Subcutaneous abdominal adipose tissue (tissue), 5 donors: ENCODE measurements at regions not wholly inside any gene's neighbourhood (a gene's known extent, or its start where the extent isn't known, plus 50 kb on each side); places are given as distances from the start of the nearest gene placed in this dataset.

Experiments
- H3K27ac ChIP-seq: one replicate; pipeline ENCODE4 v1.7.0; 2013; ENCODE audit warnings: low read depth, mild to moderate bottlenecking, inconsistent platforms, low read length, moderate library complexity
- H3K27me3 ChIP-seq, 5 donors: one replicate each; pipeline ENCODE4 v1.7.0; 2013; ENCODE audit warnings: low read length in 5 of 5, inconsistent platforms in 1 of 5; ENCODE audit not compliant: control insufficient read depth in 5 of 5, insufficient read depth in 4 of 5
- H3K36me3 ChIP-seq, 5 donors: one replicate each; pipeline ENCODE4 v1.7.0; 2013; ENCODE audit warnings: low read length in 5 of 5; ENCODE audit not compliant: control insufficient read depth in 5 of 5, insufficient read depth in 5 of 5
- H3K4me1 ChIP-seq, 5 donors: one replicate each; pipeline ENCODE4 v1.7.0; 2013; ENCODE audit warnings: low read length in 5 of 5, mild to moderate bottlenecking in 3 of 5, moderate library complexity in 1 of 5; ENCODE audit not compliant: control insufficient read depth in 5 of 5, insufficient read depth in 5 of 5
- H3K4me3 ChIP-seq, 5 donors: one replicate each; pipeline ENCODE4 v1.7.0; 2013; ENCODE audit warnings: low read length in 5 of 5, low read depth in 1 of 5
- H3K9ac ChIP-seq, 5 donors: one replicate each; pipeline ENCODE4 v1.7.0; 2013; ENCODE audit warnings: low read length in 5 of 5, mild to moderate bottlenecking in 4 of 5, moderate library complexity in 3 of 5
- H3K9me3 ChIP-seq, 5 donors: one replicate each; pipeline ENCODE4 v1.7.0; 2013; ENCODE audit warnings: low read length in 5 of 5; ENCODE audit not compliant: control insufficient read depth in 5 of 5
- donor health status: healthy.
- donor health status: healthy.
- donor health status: healthy.
- donor health status: healthy.
- donor health status: healthy.

DNA sequence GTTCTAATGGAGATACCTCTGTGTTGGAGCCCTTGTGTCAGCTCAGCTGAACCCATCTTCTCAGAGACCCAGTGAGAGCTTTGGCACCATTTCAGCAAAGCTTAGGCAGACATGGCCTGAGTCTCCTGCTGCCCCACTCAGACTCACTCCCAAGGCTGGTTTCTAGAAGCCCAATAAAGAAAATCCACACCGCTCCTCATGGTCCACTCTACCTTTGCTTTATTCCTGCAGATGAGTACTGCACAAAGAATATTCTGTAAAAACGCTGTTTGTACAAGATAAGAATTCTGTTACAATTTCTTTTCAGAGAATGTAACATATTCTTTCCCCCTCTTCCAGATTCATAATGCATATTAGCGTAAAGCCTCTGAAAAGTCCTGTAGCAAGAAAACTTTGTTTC is 129.3 kb downstream of the C5orf15 start:
- no peaks in the 10 kb centered on the region for H3K36me3 ChIP-seq
- no peak overlapping the region for H3K4me3 ChIP-seq
- H3K9ac ChIP-seq = no peak overlapping the region
- no peaks in the 10 kb centered on the region for H3K4me1 ChIP-seq
- peaks cover 0 to 5% (median 0%) of the 10 kb centered on the region in 5 donors for H3K27me3 ChIP-seq
- H3K9me3 ChIP-seq = peaks cover 0 to 4% (median 0%) of the 10 kb centered on the region in 5 donors
- no peak overlapping the region for H3K27ac ChIP-seq

DNA sequence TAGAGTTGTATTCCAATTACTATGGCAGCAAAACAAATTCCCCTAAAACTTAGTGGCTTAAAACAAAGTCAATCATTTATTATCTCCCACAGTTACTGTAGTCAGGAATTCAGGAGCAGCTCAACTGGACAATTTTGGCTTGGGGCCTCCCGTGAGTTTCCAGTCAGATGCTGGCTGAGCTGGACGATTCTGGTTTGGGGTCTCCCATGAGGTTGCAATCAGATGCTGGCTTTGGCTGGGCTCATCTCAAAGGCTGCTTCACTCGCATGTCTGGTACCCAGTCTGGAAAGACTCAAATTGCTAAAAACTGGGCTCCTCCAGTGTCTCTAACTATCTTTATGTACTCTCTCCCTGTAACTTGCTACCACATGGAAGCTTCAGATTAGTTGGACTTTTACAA is 130.1 kb downstream of the C5orf15 start:
- no peak overlapping the region for H3K27ac ChIP-seq

DNA sequence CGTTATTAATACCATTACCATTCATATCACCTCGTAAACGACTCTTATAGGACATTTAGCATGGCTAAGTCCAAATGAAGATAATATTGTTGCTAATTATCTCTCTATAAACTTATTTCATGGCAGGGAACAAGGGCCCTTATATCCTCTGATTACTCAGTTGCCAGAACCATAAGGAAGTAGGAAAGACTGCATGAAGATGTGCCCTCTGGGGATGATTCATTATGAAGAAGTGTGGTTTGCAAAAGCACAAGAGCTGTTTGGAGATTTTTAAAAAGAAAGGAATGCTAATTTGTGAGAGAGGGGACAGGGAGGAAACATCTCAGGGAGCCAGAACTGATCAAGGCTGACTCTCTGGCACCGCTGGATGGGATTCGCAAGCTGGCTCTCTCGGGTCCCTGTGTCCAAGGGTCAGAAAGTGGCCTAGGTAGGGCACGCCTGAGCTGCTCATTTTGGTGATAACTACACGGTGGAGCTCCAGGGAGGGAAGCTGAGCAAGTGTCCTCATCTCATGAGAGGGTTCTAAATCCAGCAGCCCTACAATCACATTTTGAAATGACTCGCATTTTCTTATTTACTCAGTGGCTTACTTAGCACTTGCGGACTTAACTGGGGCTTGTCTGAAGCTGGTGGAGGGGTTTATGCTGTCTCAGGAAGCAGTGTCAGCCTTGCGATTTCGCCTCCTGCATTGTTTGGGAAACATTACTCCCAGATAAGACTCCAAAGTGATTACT is 136.8 kb downstream of the C5orf15 start:
- H3K27ac ChIP-seq = no peak overlapping the region
- no peaks in the 10 kb centered on the region for H3K4me1 ChIP-seq
- no peaks in the 10 kb centered on the region for H3K36me3 ChIP-seq
- H3K9ac ChIP-seq = no peak overlapping the region
- peaks cover 0 to 3% (median 0%) of the 10 kb centered on the region in 5 donors for H3K27me3 ChIP-seq
- H3K4me3 ChIP-seq = no peak overlapping the region
- peaks cover 0 to 4% (median 0%) of the 10 kb centered on the region in 5 donors for H3K9me3 ChIP-seq

More for the DNA sequence above, 130.1 kb downstream of the C5orf15 start:
- Histone ChIP-seq H3K4me1 (no peaks in the 10 kb centered on the region), H3K4me3 (no peak overlapping the region), H3K36me3 (no peaks in the 10 kb centered on the region), H3K27me3 (peaks cover 0 to 5% (median 0%) of the 10 kb centered on the region in 5 donors), H3K9ac (no peak overlapping the region), H3K9me3 (peaks cover 0 to 4% (median 0%) of the 10 kb centered on the region in 5 donors)

DNA sequence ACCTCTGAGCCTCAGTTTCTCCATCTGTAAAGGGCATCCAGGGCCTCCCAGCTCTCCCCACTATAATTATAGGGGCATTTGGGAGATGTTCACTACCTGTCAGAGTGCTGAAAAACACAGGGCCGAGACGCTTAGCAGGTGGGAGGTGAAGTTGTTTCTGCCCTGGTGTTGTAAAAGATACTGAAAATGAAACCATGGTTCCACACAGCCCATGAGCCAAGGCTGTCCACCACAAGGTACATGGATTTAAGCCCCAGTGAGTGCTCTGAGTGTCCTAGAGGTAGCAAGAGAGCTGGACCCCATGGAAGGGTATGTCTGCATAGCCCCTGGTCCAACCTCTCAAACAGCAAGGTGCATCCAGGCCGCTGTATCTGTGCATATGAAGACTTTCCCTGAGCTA is 137.5 kb downstream of the C5orf15 start:
- Histone ChIP-seq H3K4me3 (no peak overlapping the region), H3K27ac (no peak overlapping the region), H3K9me3 (peaks cover 0 to 4% (median 3%) of the 10 kb centered on the region in 5 donors), H3K4me1 (no peaks in the 10 kb centered on the region), H3K9ac (no peak overlapping the region), H3K27me3 (peaks cover 0 to 4% (median 2%) of the 10 kb centered on the region in 5 donors), H3K36me3 (no peaks in the 10 kb centered on the region)

DNA sequence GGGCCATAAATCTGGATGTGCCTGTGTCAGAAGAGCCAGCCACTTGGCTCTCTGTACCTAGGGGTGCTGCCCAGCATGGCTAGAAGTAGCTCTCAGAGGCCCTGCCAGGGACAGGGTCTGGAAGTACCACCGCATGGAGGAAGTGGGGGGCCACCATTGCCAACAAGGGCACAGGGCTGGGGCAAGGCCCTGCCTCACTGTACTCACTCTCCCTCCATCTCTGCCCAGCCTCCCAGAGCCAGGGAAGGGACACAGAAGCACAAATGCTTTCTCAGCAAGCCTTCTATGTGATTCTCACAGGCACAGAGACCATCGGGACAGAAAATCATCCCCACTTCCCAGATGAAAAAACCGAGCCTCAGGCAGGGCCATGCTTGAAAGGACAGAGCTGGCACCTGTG is 138.1 kb downstream of the C5orf15 start:
- Histone ChIP-seq H3K9ac (no peak overlapping the region), H3K9me3 (peaks cover 0 to 4% (median 3%) of the 10 kb centered on the region in 5 donors)

DNA sequence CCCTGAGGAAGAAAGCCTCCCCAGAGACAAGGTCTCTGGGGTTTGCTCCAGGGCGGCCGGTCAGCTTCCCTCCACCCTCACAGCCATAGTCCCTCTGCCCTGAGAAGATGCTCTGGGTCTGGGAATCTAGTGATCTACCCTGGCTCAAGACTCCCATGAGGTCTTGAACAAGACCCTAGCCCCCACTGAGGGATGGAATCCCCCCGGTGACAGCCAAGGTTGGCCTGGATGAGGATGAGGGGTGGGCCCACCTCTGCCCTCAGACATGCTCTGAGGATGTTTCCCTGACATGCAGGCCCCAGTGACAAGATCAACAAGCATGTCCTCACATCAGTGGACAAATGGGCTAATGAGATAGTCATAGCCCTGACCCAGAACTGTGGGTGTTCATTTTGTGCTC is 138.6 kb downstream of the C5orf15 start:
- Histone ChIP-seq H3K4me3 (no peak overlapping the region), H3K9me3 (peaks cover 0 to 4% (median 0%) of the 10 kb centered on the region in 5 donors), H3K9ac (no peak overlapping the region), H3K36me3 (no peaks in the 10 kb centered on the region), H3K4me1 (no peaks in the 10 kb centered on the region), H3K27ac (no peak overlapping the region), H3K27me3 (peaks cover 0 to 6% (median 2%) of the 10 kb centered on the region in 5 donors)

More for the DNA sequence above, 138.1 kb downstream of the C5orf15 start:
- Histone ChIP-seq H3K36me3 (no peaks in the 10 kb centered on the region), H3K4me3 (no peak overlapping the region), H3K27me3 (peaks cover 0 to 5% (median 2%) of the 10 kb centered on the region in 5 donors), H3K27ac (no peak overlapping the region), H3K4me1 (no peaks in the 10 kb centered on the region)

DNA sequence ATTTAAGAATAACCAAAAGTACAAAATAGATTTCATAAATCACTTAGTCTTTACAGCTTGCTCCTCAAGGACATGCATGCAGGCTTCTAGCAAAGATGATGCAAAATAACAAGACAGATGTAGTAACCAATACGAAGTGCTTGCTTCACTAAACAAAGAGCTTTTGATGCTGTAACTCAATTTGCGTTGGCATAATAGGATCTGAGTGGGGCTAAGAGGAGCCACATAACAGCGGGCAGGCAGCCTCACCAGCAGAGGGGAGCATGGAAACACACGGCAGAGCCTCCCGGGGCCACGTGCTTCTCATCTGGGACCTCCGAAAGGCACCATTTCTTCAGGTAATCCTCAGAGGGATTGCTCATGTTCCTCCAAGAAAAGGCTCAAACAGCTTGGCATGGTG is 139.7 kb downstream of the C5orf15 start:
- Histone ChIP-seq H3K27me3 (peaks cover 0 to 9% (median 2%) of the 10 kb centered on the region in 5 donors), H3K4me3 (no peak overlapping the region), H3K36me3 (no peaks in the 10 kb centered on the region), H3K4me1 (no peaks in the 10 kb centered on the region), H3K27ac (no peak overlapping the region), H3K9me3 (peaks cover 0 to 4% (median 0%) of the 10 kb centered on the region in 5 donors), H3K9ac (no peak overlapping the region)

DNA sequence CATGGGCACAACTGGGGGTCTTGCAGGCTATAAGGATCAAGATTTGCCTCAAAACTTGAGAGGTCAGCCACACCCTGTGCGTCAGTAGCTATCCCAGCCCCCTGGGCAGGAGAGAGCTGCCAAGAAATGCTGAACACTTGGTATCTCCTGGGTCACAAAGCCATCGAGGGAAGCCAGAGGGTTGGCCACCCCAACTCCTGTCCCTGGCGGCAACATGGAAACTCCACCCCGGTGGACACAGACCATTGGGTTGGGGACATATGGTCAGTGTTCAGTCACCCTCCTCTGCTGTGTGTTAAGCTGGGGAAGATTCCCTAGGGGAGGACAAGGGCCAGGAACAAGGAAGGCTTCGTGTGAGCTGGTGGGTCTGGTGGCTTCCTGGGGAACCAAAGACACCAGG is 140.6 kb downstream of the C5orf15 start:
- Histone ChIP-seq H3K9me3 (peaks cover 0 to 4% (median 0%) of the 10 kb centered on the region in 5 donors), H3K4me1 (no peaks in the 10 kb centered on the region), H3K27me3 (peaks cover 0 to 11% (median 2%) of the 10 kb centered on the region in 5 donors), H3K36me3 (no peaks in the 10 kb centered on the region), H3K27ac (no peak overlapping the region), H3K4me3 (no peak overlapping the region), H3K9ac (no peak overlapping the region)

DNA sequence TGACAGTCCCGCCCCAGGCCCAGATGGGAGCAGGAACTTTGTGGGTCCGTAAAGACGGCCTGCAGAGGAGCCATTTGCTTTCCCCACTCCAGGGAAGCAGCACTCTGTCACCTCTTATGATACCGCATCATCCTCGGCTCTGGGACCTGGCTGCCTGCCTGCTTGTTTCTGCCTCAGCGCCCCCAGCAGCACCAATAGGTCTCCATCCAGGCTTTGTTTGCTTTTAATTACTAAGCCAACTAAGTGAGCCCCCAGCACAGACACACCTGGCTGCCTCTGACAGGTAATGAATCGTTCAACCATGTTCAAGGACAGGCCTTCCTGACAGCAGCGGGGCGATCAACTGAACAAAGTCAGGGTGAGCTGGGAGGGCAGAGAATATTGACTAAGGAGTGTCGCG is 141.4 kb downstream of the C5orf15 start:
- Histone ChIP-seq H3K27me3 (peaks cover 0 to 11% (median 2%) of the 10 kb centered on the region in 5 donors), H3K9me3 (peaks cover 0 to 4% (median 0%) of the 10 kb centered on the region in 5 donors), H3K36me3 (no peaks in the 10 kb centered on the region), H3K27ac (no peak overlapping the region), H3K4me3 (no peak overlapping the region), H3K4me1 (no peaks in the 10 kb centered on the region), H3K9ac (no peak overlapping the region)

DNA sequence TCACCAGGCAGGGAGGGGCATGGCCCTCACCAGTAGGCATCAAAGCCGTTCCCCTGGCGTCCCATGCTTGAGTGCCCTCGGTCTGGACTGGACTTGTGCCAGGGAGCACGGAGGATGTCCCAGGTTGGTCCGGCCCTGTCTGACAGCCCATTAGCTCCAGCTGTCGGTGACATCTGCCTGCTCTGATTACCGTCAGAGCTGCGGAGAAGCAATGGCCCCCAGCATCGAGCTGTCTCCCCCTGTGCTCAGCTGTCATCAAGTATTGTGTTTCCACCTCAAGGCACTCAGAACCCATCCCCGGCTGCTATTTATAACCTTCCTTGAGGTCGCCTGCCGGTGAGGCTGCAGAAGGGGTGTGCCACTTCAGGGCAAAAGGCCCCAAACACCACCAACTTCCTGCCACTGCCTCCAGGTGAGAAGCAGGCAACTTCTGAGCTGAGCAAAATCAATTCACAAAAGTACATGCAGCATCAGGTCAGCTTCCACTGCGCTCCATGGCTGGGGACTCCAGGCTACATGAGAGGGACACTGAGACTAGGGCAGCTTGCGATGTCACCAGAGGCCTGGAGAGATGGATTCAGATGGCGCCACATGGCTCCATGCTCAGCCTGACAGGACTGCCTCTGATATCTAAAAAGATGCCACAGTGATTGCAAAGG is 142.7 kb downstream of the C5orf15 start:
- peaks cover 0 to 2% (median 0%) of the 10 kb centered on the region in 5 donors for H3K4me1 ChIP-seq
- no peak overlapping the region for H3K9ac ChIP-seq
- H3K27me3 ChIP-seq = peaks cover 0 to 12% (median 5%) of the 10 kb centered on the region in 5 donors
- peaks cover 0 to 4% (median 0%) of the 10 kb centered on the region in 5 donors for H3K9me3 ChIP-seq
- H3K4me3 ChIP-seq = no peak overlapping the region
- H3K36me3 ChIP-seq = no peaks in the 10 kb centered on the region
- H3K27ac ChIP-seq = no peak overlapping the region
